ENCODE measurements at regions not wholly inside any gene's neighbourhood (a gene's known extent, or its start where the extent isn't known, plus 50 kb on each side); places are given as distances from the start of the nearest gene placed in this dataset.

DNA sequence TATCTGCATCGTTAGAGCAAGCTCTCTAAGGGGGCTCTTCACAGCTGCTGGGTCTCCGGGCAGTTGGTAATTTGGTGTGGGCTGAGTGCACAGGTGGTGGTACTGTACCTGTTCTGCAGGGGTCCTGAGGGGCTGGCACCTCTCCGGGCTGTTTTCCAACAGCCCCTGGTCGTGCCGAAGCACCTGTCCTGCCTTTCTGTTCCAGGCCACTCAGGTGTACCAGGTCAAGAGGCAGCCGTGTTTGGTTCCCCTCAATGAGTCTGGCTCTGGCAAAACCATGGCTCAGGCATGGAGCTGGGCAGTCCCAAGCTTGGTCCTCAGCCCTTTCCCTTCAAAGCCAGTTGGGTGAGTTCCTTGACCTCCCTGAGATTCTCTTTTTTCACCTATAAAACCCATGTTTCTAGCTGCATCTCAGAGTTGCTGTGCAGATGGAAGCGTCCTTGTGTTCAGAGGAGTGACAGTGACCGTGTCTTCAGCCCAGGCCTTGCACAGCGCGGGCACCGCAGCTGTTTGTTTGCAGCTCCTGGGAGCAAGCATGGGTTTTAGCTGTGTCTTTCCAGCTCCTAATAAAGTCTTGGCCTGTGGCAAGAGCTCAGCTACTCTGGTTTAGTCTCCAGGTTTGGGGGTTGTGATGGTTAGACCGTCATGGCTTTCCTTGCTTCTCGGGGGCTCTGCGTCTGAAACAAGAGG is 110.9 kb downstream of the GLI2 start:
- Histone ChIP-seq H3K27me3 (ENCODE audit: insufficient read depth, low read depth, severe bottlenecking) (no peaks in the 10 kb centered on the region), H3K36me3 (no peaks in the 10 kb centered on the region), H3K4me3 (ENCODE audit: low read depth, low read length) (no peak overlapping the region), H3K27ac (no peak overlapping the region), H3K9me3 (ENCODE audit: severe bottlenecking) (peaks cover 6% of the 10 kb centered on the region)
- TF ChIP-seq CTCF (IDR thresholded peaks at IDR 0.05; ENCODE audit: low read depth, low read length): no peak
- DNase-seq: no peak

- TF ChIP-seq CTCF (IDR thresholded peaks at IDR 0.05; ENCODE audit: low read depth, low read length): no peak
- DNase-seq: peak; percentile 68
- H3K27ac ChIP-seq: no peak overlapping the region
- peaks cover 6% of the 10 kb centered on the region for H3K9me3 ChIP-seq (ENCODE audit: severe bottlenecking)
- H3K27me3 ChIP-seq (ENCODE audit: insufficient read depth, low read depth, severe bottlenecking): no peaks in the 10 kb centered on the region
- H3K36me3 ChIP-seq: no peaks in the 10 kb centered on the region
- H3K4me3 ChIP-seq (ENCODE audit: low read depth, low read length): no peak overlapping the region
These were observed 112.1 kb downstream of the GLI2 start for GRCh38 chr2:120847700-120848321.

- no peak overlapping the region for H3K4me3 ChIP-seq (ENCODE audit: low read depth, low read length)
- DNase-seq: no peak
- no peak overlapping the region for H3K27ac ChIP-seq
- TF ChIP-seq CTCF (IDR thresholded peaks at IDR 0.05; ENCODE audit: low read depth, low read length): no peak
- H3K9me3 ChIP-seq (ENCODE audit: severe bottlenecking): peaks cover 6% of the 10 kb centered on the region
- H3K27me3 ChIP-seq (ENCODE audit: insufficient read depth, low read depth, severe bottlenecking): no peaks in the 10 kb centered on the region
- no peaks in the 10 kb centered on the region for H3K36me3 ChIP-seq
These were observed 113.6 kb downstream of the GLI2 start for GRCh38 chr2:120849278-120849677.

DNA sequence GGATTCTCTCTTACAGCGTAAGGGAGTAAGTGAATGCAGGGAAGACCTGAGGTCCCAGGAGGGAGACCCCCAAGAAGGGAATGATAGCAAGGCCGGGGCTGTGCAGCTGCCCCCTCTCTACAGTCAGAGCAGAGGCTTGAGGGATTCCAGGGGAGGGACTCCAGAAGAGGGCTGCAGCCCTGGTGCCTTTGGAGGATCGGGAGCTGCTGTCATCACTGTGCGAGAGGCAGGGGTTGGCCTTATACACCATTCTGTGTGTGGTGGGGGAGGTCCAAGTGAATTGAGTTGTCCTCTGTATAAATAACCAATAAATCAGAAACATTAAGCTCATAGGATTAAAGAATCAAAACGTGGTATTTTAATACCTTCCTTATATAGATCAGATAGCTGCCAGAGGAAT is 114.9 kb downstream of the GLI2 start:
- Histone ChIP-seq H3K4me3 (ENCODE audit: low read depth, low read length) (no peak overlapping the region), H3K36me3 (no peaks in the 10 kb centered on the region), H3K27ac (no peak overlapping the region), H3K27me3 (ENCODE audit: insufficient read depth, low read depth, severe bottlenecking) (no peaks in the 10 kb centered on the region), H3K9me3 (ENCODE audit: severe bottlenecking) (peaks cover 6% of the 10 kb centered on the region)
- TF ChIP-seq CTCF (IDR thresholded peaks at IDR 0.05; ENCODE audit: low read depth, low read length): no peak
- DNase-seq: no peak

GRCh38 chr2:120851116-120851773 is 115.6 kb downstream of the GLI2 start:
- no peak for TF ChIP-seq CTCF (IDR thresholded peaks at IDR 0.05; ENCODE audit: low read depth, low read length)

More at GRCh38 chr2:120851116-120851773, 115.6 kb downstream of the GLI2 start:
- H3K4me3 ChIP-seq (ENCODE audit: low read depth, low read length): no peak overlapping the region
- H3K27me3 ChIP-seq (ENCODE audit: insufficient read depth, low read depth, severe bottlenecking): no peaks in the 10 kb centered on the region
- no peaks in the 10 kb centered on the region for H3K36me3 ChIP-seq
- H3K27ac ChIP-seq: no peak overlapping the region
- DNase-seq: no peak
- peaks cover 6% of the 10 kb centered on the region for H3K9me3 ChIP-seq (ENCODE audit: severe bottlenecking)
